ENCODE measurements at regions not wholly inside any gene's neighbourhood (a gene's known extent, or its start where the extent isn't known, plus 50 kb on each side); places are given as distances from the start of the nearest gene placed in this dataset.

GRCh38 chr6:80942911-80943310, 809.6 kb downstream of the TENT5A start:
- no peaks in the 10 kb centered on the region for H3K27me3 ChIP-seq (ENCODE audit: insufficient read depth, insufficient read length)
- no peak for DNase-seq (ENCODE audit: low read depth, low spot score)

GRCh38 chr6:80940976-80941375, 811.5 kb downstream of the TENT5A start:
- Histone ChIP-seq H3K36me3 (ENCODE audit: insufficient read depth, insufficient read length, low read length) (no peaks in the 10 kb centered on the region), H3K9me3 (ENCODE audit: insufficient read depth, low read length) (no peaks in the 10 kb centered on the region), H3K4me1 (ENCODE audit: insufficient read depth, insufficient read length) (no peaks in the 10 kb centered on the region), H3K27me3 (ENCODE audit: insufficient read depth, insufficient read length) (no peaks in the 10 kb centered on the region), H3K4me3 (ENCODE audit: insufficient read length, low read depth) (no peak overlapping the region), H3K9ac (ENCODE audit: insufficient read length, low read depth) (no peak overlapping the region)
- TF ChIP-seq SUZ12 (IDR thresholded peaks at IDR 0.05; ENCODE audit: extremely low read depth, insufficient read depth, insufficient read length) (no peak), YY1 (IDR thresholded peaks at IDR 0.05; ENCODE audit: insufficient read depth, insufficient read length) (no peak), ZNF274 (IDR thresholded peaks at IDR 0.05; ENCODE audit: low read depth, low read length) (no peak)
- no peak for DNase-seq (ENCODE audit: low read depth, low spot score)

More at GRCh38 chr6:80942911-80943310, 809.6 kb downstream of the TENT5A start:
- H3K9me3 ChIP-seq (ENCODE audit: insufficient read depth, low read length), result no peaks in the 10 kb centered on the region
- TF ChIP-seq SUZ12 (IDR thresholded peaks at IDR 0.05; ENCODE audit: extremely low read depth, insufficient read depth, insufficient read length), result no peak
- no peak for TF ChIP-seq ZNF274 (IDR thresholded peaks at IDR 0.05; ENCODE audit: low read depth, low read length)
- TF ChIP-seq YY1 (IDR thresholded peaks at IDR 0.05; ENCODE audit: insufficient read depth, insufficient read length), result no peak
- H3K36me3 ChIP-seq (ENCODE audit: insufficient read depth, insufficient read length, low read length), result no peaks in the 10 kb centered on the region
- no peak overlapping the region for H3K9ac ChIP-seq (ENCODE audit: insufficient read length, low read depth)
- no peak overlapping the region for H3K4me3 ChIP-seq (ENCODE audit: insufficient read length, low read depth)
- H3K4me1 ChIP-seq (ENCODE audit: insufficient read depth, insufficient read length), result no peaks in the 10 kb centered on the region

- DNase-seq (ENCODE audit: low read depth, low spot score), result no peak
- H3K27me3 ChIP-seq (ENCODE audit: insufficient read depth, insufficient read length), result no peaks in the 10 kb centered on the region
- no peaks in the 10 kb centered on the region for H3K36me3 ChIP-seq (ENCODE audit: insufficient read depth, insufficient read length, low read length)
- no peak overlapping the region for H3K4me3 ChIP-seq (ENCODE audit: insufficient read length, low read depth)
- TF ChIP-seq ZNF274 (IDR thresholded peaks at IDR 0.05; ENCODE audit: low read depth, low read length) (no peak), SUZ12 (IDR thresholded peaks at IDR 0.05; ENCODE audit: extremely low read depth, insufficient read depth, insufficient read length) (no peak), YY1 (IDR thresholded peaks at IDR 0.05; ENCODE audit: insufficient read depth, insufficient read length) (no peak)
- H3K4me1 ChIP-seq (ENCODE audit: insufficient read depth, insufficient read length), result no peaks in the 10 kb centered on the region
- no peak overlapping the region for H3K9ac ChIP-seq (ENCODE audit: insufficient read length, low read depth)
- H3K9me3 ChIP-seq (ENCODE audit: insufficient read depth, low read length), result no peaks in the 10 kb centered on the region
Observed at GRCh38 chr6:80940571-80940970, 811.9 kb downstream of the TENT5A start.

GRCh38 chr6:80939898-80940297, 812.6 kb downstream of the TENT5A start:
- no peak for DNase-seq (ENCODE audit: low read depth, low spot score)
- Histone ChIP-seq H3K9ac (ENCODE audit: insufficient read length, low read depth) (no peak overlapping the region), H3K4me3 (ENCODE audit: insufficient read length, low read depth) (no peak overlapping the region), H3K27me3 (ENCODE audit: insufficient read depth, insufficient read length) (no peaks in the 10 kb centered on the region), H3K36me3 (ENCODE audit: insufficient read depth, insufficient read length, low read length) (no peaks in the 10 kb centered on the region), H3K4me1 (ENCODE audit: insufficient read depth, insufficient read length) (no peaks in the 10 kb centered on the region), H3K9me3 (ENCODE audit: insufficient read depth, low read length) (no peaks in the 10 kb centered on the region)
- TF ChIP-seq ZNF274 (IDR thresholded peaks at IDR 0.05; ENCODE audit: low read depth, low read length), result no peak
- TF ChIP-seq YY1 (IDR thresholded peaks at IDR 0.05; ENCODE audit: insufficient read depth, insufficient read length), result no peak
- TF ChIP-seq SUZ12 (IDR thresholded peaks at IDR 0.05; ENCODE audit: extremely low read depth, insufficient read depth, insufficient read length), result no peak

- no peak for DNase-seq (ENCODE audit: low read depth, low spot score)
- H3K4me1 ChIP-seq (ENCODE audit: insufficient read depth, insufficient read length), result no peaks in the 10 kb centered on the region
- TF ChIP-seq YY1 (IDR thresholded peaks at IDR 0.05; ENCODE audit: insufficient read depth, insufficient read length) (no peak), ZNF274 (IDR thresholded peaks at IDR 0.05; ENCODE audit: low read depth, low read length) (no peak), SUZ12 (IDR thresholded peaks at IDR 0.05; ENCODE audit: extremely low read depth, insufficient read depth, insufficient read length) (no peak)
- H3K36me3 ChIP-seq (ENCODE audit: insufficient read depth, insufficient read length, low read length), result no peaks in the 10 kb centered on the region
- H3K9me3 ChIP-seq (ENCODE audit: insufficient read depth, low read length), result no peaks in the 10 kb centered on the region
- H3K9ac ChIP-seq (ENCODE audit: insufficient read length, low read depth), result no peak overlapping the region
- no peaks in the 10 kb centered on the region for H3K27me3 ChIP-seq (ENCODE audit: insufficient read depth, insufficient read length)
- H3K4me3 ChIP-seq (ENCODE audit: insufficient read length, low read depth), result no peak overlapping the region
Observed at GRCh38 chr6:80939480-80939879, 813.0 kb downstream of the TENT5A start.

GRCh38 chr6:80938131-80938530, 814.4 kb downstream of the TENT5A start:
- DNase-seq (ENCODE audit: low read depth, low spot score), result no peak
- no peak overlapping the region for H3K4me3 ChIP-seq (ENCODE audit: insufficient read length, low read depth)
- TF ChIP-seq ZNF274 (IDR thresholded peaks at IDR 0.05; ENCODE audit: low read depth, low read length) (no peak), YY1 (IDR thresholded peaks at IDR 0.05; ENCODE audit: insufficient read depth, insufficient read length) (no peak), SUZ12 (IDR thresholded peaks at IDR 0.05; ENCODE audit: extremely low read depth, insufficient read depth, insufficient read length) (no peak)
- no peaks in the 10 kb centered on the region for H3K4me1 ChIP-seq (ENCODE audit: insufficient read depth, insufficient read length)
- H3K27me3 ChIP-seq (ENCODE audit: insufficient read depth, insufficient read length), result no peaks in the 10 kb centered on the region
- H3K9ac ChIP-seq (ENCODE audit: insufficient read length, low read depth), result no peak overlapping the region
- H3K36me3 ChIP-seq (ENCODE audit: insufficient read depth, insufficient read length, low read length), result no peaks in the 10 kb centered on the region
- H3K9me3 ChIP-seq (ENCODE audit: insufficient read depth, low read length), result no peaks in the 10 kb centered on the region

- H3K9me3 ChIP-seq (ENCODE audit: insufficient read depth, low read length), result no peaks in the 10 kb centered on the region
- no peak overlapping the region for H3K9ac ChIP-seq (ENCODE audit: insufficient read length, low read depth)
- H3K4me1 ChIP-seq (ENCODE audit: insufficient read depth, insufficient read length), result no peaks in the 10 kb centered on the region
- H3K4me3 ChIP-seq (ENCODE audit: insufficient read length, low read depth), result no peak overlapping the region
- H3K27me3 ChIP-seq (ENCODE audit: insufficient read depth, insufficient read length), result no peaks in the 10 kb centered on the region
- no peak for DNase-seq (ENCODE audit: low read depth, low spot score)
- no peaks in the 10 kb centered on the region for H3K36me3 ChIP-seq (ENCODE audit: insufficient read depth, insufficient read length, low read length)
- TF ChIP-seq ZNF274 (IDR thresholded peaks at IDR 0.05; ENCODE audit: low read depth, low read length) (no peak), SUZ12 (IDR thresholded peaks at IDR 0.05; ENCODE audit: extremely low read depth, insufficient read depth, insufficient read length) (no peak), YY1 (IDR thresholded peaks at IDR 0.05; ENCODE audit: insufficient read depth, insufficient read length) (no peak)
Observed at GRCh38 chr6:80932359-80932758, 820.1 kb downstream of the TENT5A start.

All from NT2/D1 (cell line).